GM13977 (cell line): ENCODE measurements at regions not wholly inside any gene's neighbourhood (a gene's known extent, or its start where the extent isn't known, plus 50 kb on each side); places are given as distances from the start of the nearest gene placed in this dataset.

Source experiments
- DNase-seq: peaks from one replicate; pipeline ENCODE4 v3.0.0; 2012; ENCODE audit warnings: low spot score
- in situ Hi-C: fragments of 300-500 bp; cut with MboI; formaldehyde crosslinking; loops from one replicate; pipeline ENCODE4 v1.12.0; 2022; ENCODE audit warnings: low sequenced_read_pairs, low pct_unique_long_range_greater_than_20kb, mixed read lengths, inconsistent platforms; ENCODE audit not compliant: unreplicated experiment
- TF ChIP-seq, protein P1 (sequence below): IDR thresholded peaks from 2 replicates; pipeline ENCODE4 v1.5.1; 2012; ENCODE audit warnings: mild to moderate bottlenecking, control low read depth; ENCODE audit not compliant: insufficient read depth; ENCODE audit errors: extremely low read depth, missing control alignments

DNA sequence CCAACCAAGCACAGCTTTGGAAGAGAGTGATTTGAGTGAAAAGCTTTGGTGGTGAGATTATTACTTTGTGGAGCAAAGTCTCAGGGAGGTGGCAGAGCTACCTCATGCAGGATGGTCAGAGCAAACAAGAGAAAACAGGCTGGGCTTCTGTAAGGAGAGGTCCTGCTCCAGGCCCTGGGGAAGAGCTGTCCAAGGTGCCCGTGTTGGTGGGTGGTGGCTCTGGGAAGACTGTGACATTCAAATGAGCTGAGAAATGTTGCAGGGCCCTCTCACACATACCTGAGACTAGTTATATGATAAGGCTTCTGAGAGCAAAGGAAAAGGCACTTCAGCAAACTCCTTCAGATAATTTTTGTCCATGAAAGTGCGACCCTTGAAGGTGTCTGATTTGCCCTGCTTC is 205.5 kb upstream of the SOX21 start:
- TF ChIP-seq, protein P1, sequence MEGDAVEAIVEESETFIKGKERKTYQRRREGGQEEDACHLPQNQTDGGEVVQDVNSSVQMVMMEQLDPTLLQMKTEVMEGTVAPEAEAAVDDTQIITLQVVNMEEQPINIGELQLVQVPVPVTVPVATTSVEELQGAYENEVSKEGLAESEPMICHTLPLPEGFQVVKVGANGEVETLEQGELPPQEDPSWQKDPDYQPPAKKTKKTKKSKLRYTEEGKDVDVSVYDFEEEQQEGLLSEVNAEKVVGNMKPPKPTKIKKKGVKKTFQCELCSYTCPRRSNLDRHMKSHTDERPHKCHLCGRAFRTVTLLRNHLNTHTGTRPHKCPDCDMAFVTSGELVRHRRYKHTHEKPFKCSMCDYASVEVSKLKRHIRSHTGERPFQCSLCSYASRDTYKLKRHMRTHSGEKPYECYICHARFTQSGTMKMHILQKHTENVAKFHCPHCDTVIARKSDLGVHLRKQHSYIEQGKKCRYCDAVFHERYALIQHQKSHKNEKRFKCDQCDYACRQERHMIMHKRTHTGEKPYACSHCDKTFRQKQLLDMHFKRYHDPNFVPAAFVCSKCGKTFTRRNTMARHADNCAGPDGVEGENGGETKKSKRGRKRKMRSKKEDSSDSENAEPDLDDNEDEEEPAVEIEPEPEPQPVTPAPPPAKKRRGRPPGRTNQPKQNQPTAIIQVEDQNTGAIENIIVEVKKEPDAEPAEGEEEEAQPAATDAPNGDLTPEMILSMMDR, result no peak
- in situ Hi-C loops, result no loop called here
- no peak for DNase-seq

DNA sequence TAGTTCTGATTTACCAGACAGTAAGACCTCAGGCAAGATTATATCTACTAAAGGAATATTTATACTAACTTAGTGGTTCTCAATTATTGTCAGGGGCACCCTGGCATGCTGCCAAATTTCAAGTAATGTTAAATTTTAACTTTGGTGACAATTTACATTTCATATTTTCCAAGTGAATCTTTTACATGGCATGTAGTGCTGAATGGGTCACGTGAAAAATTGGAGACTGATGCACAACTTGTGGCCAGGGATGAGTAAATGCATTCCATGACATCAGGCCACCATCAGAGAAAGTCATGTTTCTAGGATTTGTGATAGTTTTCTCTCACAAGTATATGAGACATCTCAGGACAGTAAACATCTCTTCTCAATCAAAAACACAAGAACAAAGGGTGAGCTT is 202.6 kb upstream of the SOX21 start:
- in situ Hi-C loops, result no loop called here
- no peak for DNase-seq
- TF ChIP-seq, protein P1, result no peak

DNA sequence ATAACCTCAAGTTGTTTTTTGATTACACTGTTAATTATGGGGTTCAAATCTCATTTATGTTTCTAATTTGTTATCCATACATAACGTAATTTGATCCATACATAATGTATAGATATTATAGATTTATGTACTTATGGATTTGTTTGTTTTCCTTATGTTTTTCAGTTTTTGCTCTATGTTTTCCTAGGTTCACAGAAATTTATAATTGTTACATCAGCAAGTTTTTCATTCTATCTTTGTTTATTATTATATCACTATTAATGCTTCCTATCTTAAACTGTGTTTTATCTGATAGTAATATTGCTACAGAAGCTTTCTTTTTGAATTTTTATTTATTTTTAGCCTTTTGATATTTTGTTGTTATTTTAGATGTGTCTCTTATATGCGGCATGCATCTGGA is 194.3 kb upstream of the SOX21 start:
- no peak for DNase-seq
- in situ Hi-C loops, result no loop called here
- TF ChIP-seq, protein P1, result no peak

DNA sequence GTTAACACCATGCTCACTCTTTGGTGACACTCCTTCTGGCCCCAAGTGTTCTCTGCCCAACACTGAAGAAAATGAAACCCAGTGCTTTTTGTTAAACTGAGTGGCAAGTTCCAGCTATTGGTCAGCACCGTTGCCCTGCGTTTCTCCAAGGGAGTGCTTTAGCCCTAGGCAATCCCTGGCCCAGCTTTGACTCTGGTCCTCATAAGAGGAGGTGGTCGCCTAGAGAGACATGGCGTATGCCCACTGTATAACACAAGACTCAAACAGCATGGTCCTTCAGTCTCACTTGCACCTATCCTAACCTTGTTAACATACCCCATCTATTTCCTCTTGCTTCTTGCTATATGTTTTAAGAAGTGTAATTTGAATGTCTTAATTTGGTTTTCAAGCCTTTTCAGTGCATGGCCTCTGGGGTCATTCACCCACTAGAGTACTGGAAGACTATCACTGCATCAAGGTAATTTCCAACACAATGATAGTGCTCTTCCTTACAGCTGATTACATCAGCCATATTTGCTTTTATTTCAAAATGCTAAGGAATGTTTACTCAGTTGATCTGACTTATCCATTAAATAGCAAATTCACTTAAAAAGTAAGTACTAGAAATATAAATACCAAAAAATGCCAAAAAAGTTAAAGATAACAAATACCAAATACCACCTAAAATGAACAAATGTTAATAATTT is 190.5 kb upstream of the SOX21 start:
- DNase-seq, result no peak
- TF ChIP-seq, protein P1, result no peak
- in situ Hi-C loops, result no loop called here

DNA sequence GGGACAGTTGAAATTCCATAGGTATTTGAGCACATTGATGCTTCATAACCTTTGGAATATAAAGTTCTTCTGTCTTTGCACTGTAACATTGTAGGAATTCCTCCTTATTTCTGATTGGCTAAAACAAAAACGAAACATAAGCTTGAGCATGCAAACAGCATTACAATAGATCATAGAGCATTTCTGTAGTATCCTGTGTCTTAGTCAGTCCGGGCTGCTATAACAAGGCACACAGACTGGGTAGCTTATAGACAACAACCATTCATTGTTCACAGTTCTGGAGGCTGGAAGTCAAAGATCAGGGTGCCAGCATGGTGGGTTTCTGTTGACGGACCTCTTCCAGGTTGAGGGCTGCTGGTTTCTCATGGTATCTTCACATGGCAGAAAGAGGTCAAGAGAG is 188.7 kb upstream of the SOX21 start:
- no peak for DNase-seq
- in situ Hi-C loops, result no loop called here
- TF ChIP-seq, protein P1, result no peak

DNA sequence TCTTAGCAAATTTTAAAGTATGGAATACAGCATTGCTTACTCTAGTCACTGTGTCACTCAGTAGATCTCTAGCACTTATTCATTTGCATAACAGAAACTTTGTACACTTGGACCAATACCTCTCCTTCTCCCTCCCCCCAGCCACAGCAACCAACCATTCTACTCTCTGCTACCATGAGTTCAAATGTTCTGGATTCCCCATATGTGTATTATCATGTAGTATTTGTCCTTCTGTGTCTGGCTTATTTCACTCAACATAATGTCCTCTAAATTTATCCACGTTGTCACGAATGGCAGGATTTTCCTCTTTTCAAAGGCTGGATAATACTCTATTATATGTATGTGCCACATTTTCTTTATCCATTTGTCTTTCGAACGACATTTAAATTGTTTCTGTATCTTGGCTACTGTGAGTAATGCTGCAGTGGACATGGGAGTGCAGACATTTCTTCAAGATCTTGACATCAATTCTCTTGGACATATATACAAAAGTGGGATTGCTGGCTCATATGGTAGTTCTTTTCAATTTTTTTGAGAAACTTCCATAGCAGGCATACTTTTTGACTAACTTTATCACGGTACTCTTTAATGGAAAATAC is 184.5 kb upstream of the SOX21 start:
- no peak for DNase-seq
- in situ Hi-C loops, result no loop called here
- TF ChIP-seq, protein P1, result no peak
